IMR-90 (cell line): ENCODE measurements at regions not wholly inside any gene's neighbourhood (a gene's known extent, or its start where the extent isn't known, plus 50 kb on each side); places are given as distances from the start of the nearest gene placed in this dataset.

Experiments used
- ATAC-seq: fragments of 200-7000 bp; cut with Tn5 transposase; 2 replicates; pipeline ENCODE4 v1.9.1; 2020; ENCODE audit warnings: low read depth, mild to moderate bottlenecking, moderate library complexity
- BruUV-seq: library from RNA; stranded (reverse); fragments of 400-500 nt; replicated peaks from 2 replicates; lab custom pipeline; 2021; lab: Mats Ljungman, UMichigan
- CTCF ChIA-PET: fragments of 300-600 bp; formaldehyde crosslinking; extraction: SDS; loops from one replicate; lab custom pipeline; 2021; ENCODE audit warnings: antibody characterized with exemption; lab: Yijun Ruan, JAX
- POLR2A ChIA-PET: fragments of 300-600 bp; sonication (Branson Sonifier 250); formaldehyde crosslinking; loops from one replicate; lab custom pipeline; 2022; ENCODE audit warnings: antibody characterized with exemption; ENCODE audit not compliant: unreplicated experiment; lab: Charles Lee
- DNase-seq: peaks from one replicate; pipeline ENCODE4 v3.0.0; 2013
- H2AFZ ChIP-seq: replicated peaks from 2 replicates; pipeline ENCODE3; 2013; ENCODE audit warnings: low read length, mild to moderate bottlenecking; ENCODE audit not compliant: poor library complexity
- H2AK5ac ChIP-seq: 2 replicates; pipeline ENCODE4 v1.6.1; 2013; ENCODE audit warnings: low read depth, low read length, inconsistent platforms
- H2AK9ac ChIP-seq: replicated peaks from 2 replicates; pipeline ENCODE3; 2013; ENCODE audit warnings: mild to moderate bottlenecking, low read depth, low read length, moderate library complexity; ENCODE audit not compliant: poor library complexity
- H2BK120ac ChIP-seq: 2 replicates; pipeline ENCODE4 v1.6.1; 2013; ENCODE audit warnings: low read depth, low read length, inconsistent platforms
- H2BK15ac ChIP-seq: 3 replicates; pipeline ENCODE4 v1.6.1; 2013; ENCODE audit warnings: low read depth, low read length, inconsistent platforms
- H2BK20ac ChIP-seq: 2 replicates; pipeline ENCODE4 v1.6.1; 2013; ENCODE audit warnings: low read depth, mild to moderate bottlenecking, inconsistent platforms, low read length, moderate library complexity
- H2BK5ac ChIP-seq: 2 replicates; pipeline ENCODE4 v1.6.1; 2013; ENCODE audit warnings: mild to moderate bottlenecking, low read depth, low read length, inconsistent platforms; ENCODE audit not compliant: poor library complexity, severe bottlenecking
- H3K14ac ChIP-seq: replicated peaks from 2 replicates; pipeline ENCODE4 v1.6.1; 2013; ENCODE audit warnings: low read depth, low read length, inconsistent platforms
- H3K18ac ChIP-seq: 2 replicates; pipeline ENCODE4 v1.6.1; 2013; ENCODE audit warnings: low read depth, low read length, control low read depth
- H3K23ac ChIP-seq: 2 replicates; pipeline ENCODE4 v1.6.1; 2013; ENCODE audit warnings: low read depth, low read length, inconsistent platforms
- H3K27ac ChIP-seq: 2 replicates; pipeline ENCODE4 v1.5.1; 2013; ENCODE audit warnings: mild to moderate bottlenecking, control low read depth, low read length; ENCODE audit not compliant: insufficient read depth
- H3K27me3 ChIP-seq: 2 replicates; pipeline ENCODE4 v1.6.1; 2013; ENCODE audit warnings: low read length; ENCODE audit not compliant: control insufficient read depth, insufficient read depth
- H3K36me3 ChIP-seq: 2 replicates; pipeline ENCODE4 v1.6.1; 2013; ENCODE audit warnings: low read length, mixed read lengths; ENCODE audit not compliant: control insufficient read depth, insufficient read depth
- H3K4ac ChIP-seq: 2 replicates; pipeline ENCODE4 v1.6.1; 2013; ENCODE audit warnings: low read depth, low read length, inconsistent platforms
- H3K4me1 ChIP-seq: 2 replicates; pipeline ENCODE4 v1.6.1; 2013; ENCODE audit warnings: low read length, mixed read lengths; ENCODE audit not compliant: control insufficient read depth, insufficient read depth
- H3K4me2 ChIP-seq: 2 replicates; pipeline ENCODE4 v1.6.1; 2013; ENCODE audit warnings: low read depth, mild to moderate bottlenecking, control low read depth, low read length, moderate library complexity
- H3K4me3 ChIP-seq: 2 replicates; pipeline ENCODE4 v1.5.1; 2013; ENCODE audit warnings: low read depth, mild to moderate bottlenecking, control low read depth, low read length, moderate library complexity; ENCODE audit not compliant: insufficient read depth
- H3K56ac ChIP-seq: 2 replicates; pipeline ENCODE4 v1.6.1; 2013; ENCODE audit warnings: low read length, inconsistent platforms; ENCODE audit not compliant: insufficient read depth; ENCODE audit errors: extremely low read depth
- H3K79me1 ChIP-seq, 2 experiments: 2 replicates each; pipeline ENCODE4 v1.6.1; 2013; ENCODE audit warnings: low read length in 2 of 2, inconsistent platforms in 1 of 2, low read depth in 1 of 2
- H3K9ac ChIP-seq: 2 replicates; pipeline ENCODE4 v1.6.1; 2013; ENCODE audit warnings: low read depth, low read length, control low read depth
- H3K9me1 ChIP-seq: 2 replicates; pipeline ENCODE4 v1.6.1; 2013; ENCODE audit warnings: low read length, inconsistent platforms; ENCODE audit not compliant: insufficient read depth
- H3K9me3 ChIP-seq: 2 replicates; pipeline ENCODE4 v1.6.1; 2013; ENCODE audit warnings: low read length; ENCODE audit not compliant: control insufficient read depth, insufficient read depth
- H4K20me1 ChIP-seq: 2 replicates; pipeline ENCODE4 v1.6.1; 2013; ENCODE audit warnings: low read length, inconsistent platforms; ENCODE audit not compliant: insufficient read depth
- H4K5ac ChIP-seq: 2 replicates; pipeline ENCODE4 v1.6.1; 2013; ENCODE audit warnings: mild to moderate bottlenecking, low read depth, low read length, control low read depth
- H4K8ac ChIP-seq, 2 experiments: 2 replicates each; pipeline ENCODE4 v1.6.1; 2013; ENCODE audit warnings: low read depth in 2 of 2, low read length in 2 of 2, control low read depth in 1 of 2, inconsistent platforms in 1 of 2
- H4K91ac ChIP-seq: 2 replicates; pipeline ENCODE4 v1.6.1; 2013; ENCODE audit warnings: low read depth, low read length, inconsistent platforms; ENCODE audit not compliant: insufficient read depth
- BHLHE40 ChIP-seq: fragments of 150-350 bp; IDR thresholded peaks from 2 replicates; pipeline ENCODE4 v1.6.1; 2016; ENCODE audit warnings: mild to moderate bottlenecking, low read depth, low read length
- CEBPB ChIP-seq: IDR thresholded peaks from 2 replicates; pipeline ENCODE4 v1.6.1; 2012; ENCODE audit warnings: low read depth, low read length, improper control_type of control experiment
- CHD1 ChIP-seq: IDR thresholded peaks from 2 replicates; pipeline ENCODE4 v1.6.1; 2012; ENCODE audit warnings: low read depth, low read length, improper control_type of control experiment
- CTCF ChIP-seq: conservative IDR thresholded peaks from 2 replicates; pipeline ENCODE4 v1.5.1; 2012; ENCODE audit warnings: mild to moderate bottlenecking, low read depth, low read length, improper control_type of control experiment
- FOS ChIP-seq: fragments of 150-350 bp; IDR thresholded peaks from 2 replicates; pipeline ENCODE4 v1.6.1; 2016; ENCODE audit warnings: low read depth, low read length
- MAZ ChIP-seq: IDR thresholded peaks from 2 replicates; pipeline ENCODE4 v1.6.1; 2012; ENCODE audit warnings: low read depth, mild to moderate bottlenecking, low read length, improper control_type of control experiment, moderate library complexity, borderline replicate concordance
- MXI1 ChIP-seq: IDR thresholded peaks from 2 replicates; pipeline ENCODE4 v1.6.1; 2012; ENCODE audit warnings: low read depth, mild to moderate bottlenecking, low read length, moderate library complexity, borderline replicate concordance
- NFE2L2 ChIP-seq: fragments of 150-350 bp; IDR thresholded peaks from 2 replicates; pipeline ENCODE4 v1.6.1; 2016; ENCODE audit warnings: low read depth, mild to moderate bottlenecking, low read length
- RAD21 ChIP-seq: IDR thresholded peaks from 2 replicates; pipeline ENCODE4 v1.6.1; 2012; ENCODE audit warnings: low read length, improper control_type of control experiment
- RCOR1 ChIP-seq: IDR thresholded peaks from 2 replicates; pipeline ENCODE4 v1.6.1; 2012; ENCODE audit warnings: mild to moderate bottlenecking, low read length, improper control_type of control experiment; ENCODE audit not compliant: insufficient replicate concordance
- RFX5 ChIP-seq: IDR thresholded peaks from 2 replicates; pipeline ENCODE4 v1.8.0; 2012; ENCODE audit warnings: low read depth, mild to moderate bottlenecking, low read length, moderate library complexity
- WGBS, 2 experiments: methylation state at CpG; one replicate each; pipeline versions ENCODE4 v1.1.5 to v1.1.7; 2013; ENCODE audit warnings: missing lambda C conversion rate in 2 of 2; ENCODE audit not compliant: insufficient read length in 1 of 2; ENCODE audit errors: extremely low coverage in 2 of 2; 5-methylcytosine and 5-hydroxymethylcytosine counted together
- dilution Hi-C: fragments of 300-500 bp; cut with HindIII; formaldehyde crosslinking; loops from one replicate; pipeline ENCODE4 v1.14.3; 2018; ENCODE audit warnings: low sequenced_read_pairs; ENCODE audit not compliant: unreplicated experiment
- in situ Hi-C: fragments of 300-500 bp; cut with MboI; formaldehyde crosslinking; loops from 3 replicates; pipeline ENCODE4 v1.14.3; 2019; ENCODE audit warnings: low sequenced_read_pairs, inconsistent platforms, mixed read lengths
- intact Hi-C: fragments of 100-400 bp; cut with micrococcal nuclease; formaldehyde crosslinking; loops from 2 replicates; pipeline ENCODE4 v1.10.0; 2022
- TF ChIP-seq, protein P1 (sequence below): fragments of 150-350 bp; IDR thresholded peaks from 2 replicates; pipeline ENCODE4 v1.6.1; 2016; ENCODE audit warnings: low read depth, mild to moderate bottlenecking, low read length, moderate library complexity, borderline replicate concordance

GRCh38 chr6:145258122-145258521 is 477.2 kb downstream of the EPM2A start:
- DNase-seq (no peak), ATAC-seq (no peak)
- no peak overlapping the region for H2BK120ac ChIP-seq

More at GRCh38 chr6:145258122-145258521, 477.2 kb downstream of the EPM2A start:
- H3K79me1 ChIP-seq: no peaks in the 10 kb centered on the region
- H3K36me3 ChIP-seq: no peaks in the 10 kb centered on the region
- no CpG with 5 or more reads among the region's 1 CpG for WGBS, 2 experiments
- dilution Hi-C loops (no loop called here), intact Hi-C loops (no loop called here), in situ Hi-C loops (no loop called here)
- CTCF ChIA-PET: no interaction called here
- no peak for TF ChIP-seq NFE2L2
- no peak for TF ChIP-seq FOS
- TF ChIP-seq MAZ: no peak
- TF ChIP-seq BHLHE40: no peak
- TF ChIP-seq MXI1: no peak
- no peak for TF ChIP-seq RCOR1
- no peak for TF ChIP-seq CEBPB
- TF ChIP-seq, protein P1, sequence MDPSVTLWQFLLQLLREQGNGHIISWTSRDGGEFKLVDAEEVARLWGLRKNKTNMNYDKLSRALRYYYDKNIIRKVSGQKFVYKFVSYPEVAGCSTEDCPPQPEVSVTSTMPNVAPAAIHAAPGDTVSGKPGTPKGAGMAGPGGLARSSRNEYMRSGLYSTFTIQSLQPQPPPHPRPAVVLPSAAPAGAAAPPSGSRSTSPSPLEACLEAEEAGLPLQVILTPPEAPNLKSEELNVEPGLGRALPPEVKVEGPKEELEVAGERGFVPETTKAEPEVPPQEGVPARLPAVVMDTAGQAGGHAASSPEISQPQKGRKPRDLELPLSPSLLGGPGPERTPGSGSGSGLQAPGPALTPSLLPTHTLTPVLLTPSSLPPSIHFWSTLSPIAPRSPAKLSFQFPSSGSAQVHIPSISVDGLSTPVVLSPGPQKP: no peak
- no peak for TF ChIP-seq CHD1
- TF ChIP-seq CTCF: no peak
- TF ChIP-seq RFX5: no peak
- TF ChIP-seq RAD21: no peak
- no peak overlapping the region for H4K91ac ChIP-seq
- H2AK9ac ChIP-seq: no peak overlapping the region
- H2AFZ ChIP-seq: no peak overlapping the region
- H2BK15ac ChIP-seq: no peak overlapping the region
- H4K5ac ChIP-seq: no peak overlapping the region
- no peak overlapping the region for H3K9ac ChIP-seq
- no peak overlapping the region for H2BK5ac ChIP-seq
- no peaks in the 10 kb centered on the region for H4K20me1 ChIP-seq
- BruUV-seq: no TSS peak
- H3K4me1 ChIP-seq: no peaks in the 10 kb centered on the region; the same call in 1 of the 2 replicates
- no peak overlapping the region for H3K4ac ChIP-seq
- no peak overlapping the region for H2AK5ac ChIP-seq
- H3K9me1 ChIP-seq: no peaks in the 10 kb centered on the region
- no peak overlapping the region for H3K23ac ChIP-seq
- no peaks in the 10 kb centered on the region for H3K27me3 ChIP-seq
- no peak overlapping the region for H3K4me2 ChIP-seq
- POLR2A ChIA-PET: no interaction called here
- no peak overlapping the region for H3K4me3 ChIP-seq
- no peak overlapping the region for H3K56ac ChIP-seq
- H3K18ac ChIP-seq: no peak overlapping the region
- H4K8ac ChIP-seq: no peak overlapping the region
- no peak overlapping the region for H2BK20ac ChIP-seq
- H3K14ac ChIP-seq: no peak overlapping the region
- H3K9me3 ChIP-seq: peaks cover 4% of the 10 kb centered on the region; the same call in 1 of the 2 replicates
- H3K27ac ChIP-seq: no peak overlapping the region
